HG02973 (cell line): ENCODE measurements at regions not wholly inside any gene's neighbourhood (a gene's known extent, or its start where the extent isn't known, plus 50 kb on each side); places are given as distances from the start of the nearest gene placed in this dataset.

Experiments
- ATAC-seq: cut with Tn5 transposase; IDR thresholded peaks from one replicate; pipeline ENCODE4 v1.9.1; 2021; ENCODE audit warnings: moderate library complexity; ENCODE audit not compliant: unreplicated experiment

DNA sequence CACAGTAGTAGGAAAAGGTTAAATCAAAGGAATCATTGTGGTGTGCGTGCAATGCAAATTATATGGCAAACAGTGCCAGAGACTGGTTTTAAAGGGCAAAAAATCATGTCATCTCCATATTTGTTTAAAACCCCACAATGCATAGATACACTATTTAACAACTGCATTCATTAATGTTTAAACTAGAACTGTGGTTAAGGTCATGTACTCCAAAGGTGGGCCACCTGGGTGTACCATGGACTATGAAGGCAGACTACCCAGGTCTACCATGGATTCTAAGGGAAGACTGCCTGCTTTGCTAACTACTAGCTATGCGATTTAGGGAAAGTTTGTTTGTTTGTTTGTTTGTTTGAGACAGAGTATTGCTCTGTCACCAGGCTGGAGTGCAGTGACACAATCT, 356.3 kb downstream of the ZEB2 start:
- no peak for ATAC-seq

DNA sequence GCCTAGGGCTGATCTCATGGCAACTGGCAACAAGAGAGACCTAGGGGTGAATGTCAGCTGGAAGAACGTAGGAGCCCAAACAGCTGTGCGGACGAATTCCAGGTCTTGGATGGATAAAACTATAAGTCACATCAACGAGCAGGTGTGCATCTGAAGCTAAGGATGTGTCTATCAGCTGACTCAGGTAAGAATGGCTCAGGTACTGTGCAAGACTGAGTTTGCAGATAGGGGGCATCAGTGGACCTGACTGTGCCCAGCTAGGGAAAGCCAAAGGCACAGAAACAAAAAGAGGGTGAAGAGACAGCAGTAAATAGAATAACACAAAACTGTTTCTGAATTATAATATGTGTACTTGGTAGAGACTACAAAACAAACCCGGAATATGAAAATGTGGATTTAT, 357.3 kb downstream of the ZEB2 start:
- ATAC-seq: peak; percentile 51

DNA sequence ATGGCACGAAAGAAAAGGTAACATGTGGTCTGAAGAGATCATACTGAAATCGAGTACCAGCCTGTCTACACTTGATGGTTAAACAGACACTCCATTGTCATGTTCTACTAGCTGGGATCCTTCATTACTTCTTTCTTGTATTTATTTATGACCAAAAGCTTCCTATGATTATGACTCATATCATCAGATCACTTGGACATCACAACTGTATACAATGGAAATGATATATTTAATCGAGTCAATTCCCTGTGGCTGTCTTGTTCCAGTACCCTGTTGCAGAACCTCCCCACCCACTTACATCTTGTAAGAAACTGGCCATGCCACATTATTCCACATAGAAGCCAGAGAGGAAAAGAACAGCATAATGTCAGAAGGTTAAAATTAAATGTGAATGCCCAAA, 358.9 kb downstream of the ZEB2 start:
- ATAC-seq: no peak

DNA sequence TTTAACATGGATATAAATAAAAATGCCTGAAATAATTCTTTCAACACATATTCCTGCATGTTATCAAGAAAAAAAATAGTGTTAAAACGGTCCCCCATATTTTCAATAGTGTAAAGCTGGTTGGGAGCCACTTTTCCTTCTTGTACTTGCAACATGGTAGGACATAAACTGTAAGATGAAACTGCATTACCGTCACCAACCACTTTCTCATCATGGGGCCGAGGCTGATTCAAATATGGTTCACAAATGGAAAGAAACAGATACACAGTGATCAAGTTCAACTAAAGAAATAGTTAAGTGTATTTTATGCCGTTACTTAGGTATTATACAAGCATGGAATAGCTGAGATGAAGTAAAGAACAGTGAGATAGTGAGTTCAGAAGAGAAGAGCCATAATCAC, 360.7 kb downstream of the ZEB2 start:
- ATAC-seq: no peak

DNA sequence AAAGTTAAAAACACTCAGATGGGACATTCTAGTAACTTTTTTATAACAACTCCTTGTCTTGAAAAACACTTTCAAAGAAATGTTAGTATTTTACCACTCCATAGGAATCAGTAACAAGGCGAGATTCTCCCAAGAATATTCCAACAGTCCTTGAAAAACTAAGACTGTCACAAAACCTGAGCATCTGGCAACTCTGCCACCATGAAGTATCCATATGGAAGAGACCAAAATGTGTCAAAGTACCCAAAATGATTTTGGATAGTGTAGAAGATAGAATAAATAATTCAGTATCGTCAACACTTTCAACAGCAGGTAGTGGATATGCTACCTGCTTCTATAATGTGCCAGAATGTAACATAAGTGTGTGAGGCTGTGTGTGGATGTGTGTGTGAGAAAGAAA, 361.8 kb downstream of the ZEB2 start:
- ATAC-seq: no peak

DNA sequence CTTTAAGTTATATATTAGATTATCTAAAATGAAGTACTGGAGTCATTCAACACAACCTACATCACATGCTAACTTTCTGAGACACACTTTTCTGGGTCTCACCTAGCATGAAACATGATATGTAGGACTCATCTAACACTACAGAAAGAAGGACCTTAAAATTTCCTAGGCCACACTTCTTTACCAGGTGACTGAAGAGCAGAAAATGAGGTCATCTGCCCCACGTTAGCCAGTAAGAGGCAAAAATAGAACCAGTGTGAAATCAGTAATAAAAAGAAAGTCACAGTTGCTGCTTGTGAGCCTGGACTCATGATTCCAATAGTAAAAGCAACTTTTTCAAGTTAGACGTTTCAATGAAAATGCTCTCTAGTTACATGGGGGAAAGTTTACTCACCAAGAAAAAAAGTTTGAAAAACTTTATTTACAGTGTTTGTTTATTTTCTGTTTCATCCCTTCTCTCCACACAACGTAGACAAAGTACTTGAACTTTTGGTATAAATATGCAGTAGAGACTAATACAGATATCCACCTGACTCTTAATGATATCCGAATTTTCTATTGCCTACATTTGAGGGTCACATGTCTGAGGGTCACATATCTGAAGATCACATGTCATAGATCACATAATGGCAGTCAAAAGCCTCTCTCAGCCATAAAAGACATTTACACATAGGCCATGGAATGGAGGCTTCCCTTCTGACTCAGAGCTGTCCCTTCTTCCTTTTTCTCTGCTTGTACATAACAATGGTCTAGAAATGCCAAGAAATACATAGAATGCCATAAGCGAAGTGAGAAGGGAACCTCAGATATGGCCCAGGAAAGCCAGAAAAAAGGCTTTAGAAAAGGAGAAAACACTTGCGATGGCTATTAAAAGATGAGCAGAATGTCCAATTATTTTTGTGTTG, 362.9 kb downstream of the ZEB2 start:
- no peak for ATAC-seq

DNA sequence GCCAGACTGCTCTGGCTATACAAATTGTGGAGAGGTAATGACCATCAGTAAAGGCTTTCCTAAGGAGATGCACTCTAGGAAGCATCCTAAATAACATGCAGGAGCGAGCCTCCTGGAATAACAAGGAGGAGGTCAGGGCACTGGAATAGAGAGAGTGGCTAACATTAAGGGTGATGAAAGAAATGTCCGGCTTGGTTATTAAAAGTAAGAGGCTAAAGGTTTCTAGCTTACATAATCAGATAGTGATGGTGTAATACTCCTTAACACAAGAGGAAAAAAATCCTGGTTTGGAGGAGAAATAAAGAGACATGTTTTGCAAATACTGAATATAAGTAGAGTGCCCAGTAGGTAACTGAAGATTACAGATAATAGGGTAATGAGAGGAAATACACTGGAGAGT, 365.7 kb downstream of the ZEB2 start:
- no peak for ATAC-seq

DNA sequence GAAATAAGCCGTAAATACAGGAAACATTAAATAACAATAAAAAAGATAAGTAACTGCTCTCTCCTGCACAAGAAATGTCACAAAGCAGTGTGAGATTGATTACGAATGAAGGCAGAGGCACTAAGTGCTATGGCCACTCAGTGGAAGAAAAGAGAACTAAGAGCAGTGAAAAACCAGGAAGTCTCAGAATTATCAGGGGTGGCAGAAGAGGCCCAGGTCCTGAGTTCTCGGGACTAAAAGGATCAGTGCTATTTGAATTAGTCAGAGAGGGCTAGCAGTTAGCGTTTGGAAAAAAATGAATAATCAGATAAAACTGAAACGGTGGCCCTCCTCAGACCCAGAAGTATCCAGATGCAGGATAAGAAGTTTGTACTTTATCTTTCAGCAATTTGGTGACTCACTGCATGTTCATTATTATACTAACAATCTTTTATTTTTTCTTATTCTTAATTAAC, 367.1 kb downstream of the ZEB2 start:
- ATAC-seq: peak; percentile 76

DNA sequence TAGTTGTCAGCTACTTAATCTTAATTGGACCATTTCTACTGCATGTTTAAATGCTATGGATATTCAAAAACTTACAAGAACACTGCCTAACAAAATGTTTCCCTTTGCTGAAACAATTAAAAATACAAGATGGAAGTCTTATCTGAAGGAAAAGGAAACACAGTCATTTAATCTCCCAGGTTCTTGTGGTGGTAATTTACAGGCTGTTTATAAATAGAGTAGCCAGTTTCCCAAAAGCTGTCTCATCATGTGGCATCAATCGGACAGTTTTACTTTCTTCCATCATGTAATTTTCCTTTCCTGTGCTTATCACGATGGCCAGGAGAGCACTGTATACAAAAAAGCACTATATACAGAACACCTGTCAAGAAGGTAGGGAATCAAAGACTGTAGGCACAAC, 368.1 kb downstream of the ZEB2 start:
- ATAC-seq: no peak

DNA sequence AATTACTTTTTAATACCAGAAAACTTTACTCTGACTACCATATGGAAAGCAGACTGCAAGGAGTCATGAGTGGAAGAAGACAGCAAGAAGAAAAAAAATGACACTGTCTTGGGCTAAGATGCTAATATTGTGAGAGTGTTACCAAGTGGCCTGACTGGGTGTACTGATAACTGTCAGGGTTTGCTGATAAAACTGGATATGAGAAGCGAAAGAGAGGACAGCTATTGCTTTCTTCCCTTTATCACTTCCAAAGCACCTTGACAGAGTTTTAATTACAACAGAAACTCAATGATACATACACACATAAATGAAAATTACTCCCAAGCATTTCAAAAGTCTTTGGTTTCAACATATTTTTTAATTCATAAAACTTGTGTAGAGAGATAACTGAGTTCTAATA, 368.5 kb downstream of the ZEB2 start:
- no peak for ATAC-seq

DNA sequence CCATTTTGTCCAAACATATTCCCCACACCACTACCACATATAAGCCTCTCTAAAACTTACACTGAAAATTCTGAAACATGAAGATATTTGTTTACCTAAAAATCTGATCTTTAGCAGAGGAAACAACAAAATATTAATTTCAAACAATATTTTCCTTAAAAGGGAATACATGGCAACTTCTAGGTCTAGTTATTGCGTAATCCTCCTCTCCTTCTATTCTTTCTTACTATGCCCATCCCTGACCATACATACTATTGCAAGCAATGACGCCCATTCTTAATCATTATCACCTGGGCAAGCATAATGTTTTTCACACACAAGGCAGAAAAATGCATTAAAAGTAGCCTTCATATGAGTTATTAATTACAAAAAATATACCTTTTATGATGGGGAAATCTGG, 372.6 kb downstream of the ZEB2 start:
- ATAC-seq: no peak

DNA sequence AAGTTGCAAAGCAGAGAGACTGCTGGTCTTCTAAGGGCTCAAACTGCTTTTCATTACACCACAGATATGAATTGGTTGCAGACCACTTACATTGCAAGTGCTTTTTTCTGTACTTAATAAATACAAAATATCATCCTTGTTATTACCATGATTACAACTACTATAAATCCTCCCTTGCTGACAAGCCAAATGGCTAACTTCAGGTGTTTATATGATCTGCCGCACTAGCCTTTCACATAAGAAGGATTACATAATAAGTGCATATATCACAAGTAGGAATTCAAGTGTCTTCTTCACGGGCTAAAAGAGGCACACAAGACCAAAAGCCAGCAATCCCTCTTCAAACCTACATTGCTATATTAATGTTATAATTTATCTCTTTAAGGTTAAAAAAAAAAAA, 373.0 kb downstream of the ZEB2 start:
- no peak for ATAC-seq

DNA sequence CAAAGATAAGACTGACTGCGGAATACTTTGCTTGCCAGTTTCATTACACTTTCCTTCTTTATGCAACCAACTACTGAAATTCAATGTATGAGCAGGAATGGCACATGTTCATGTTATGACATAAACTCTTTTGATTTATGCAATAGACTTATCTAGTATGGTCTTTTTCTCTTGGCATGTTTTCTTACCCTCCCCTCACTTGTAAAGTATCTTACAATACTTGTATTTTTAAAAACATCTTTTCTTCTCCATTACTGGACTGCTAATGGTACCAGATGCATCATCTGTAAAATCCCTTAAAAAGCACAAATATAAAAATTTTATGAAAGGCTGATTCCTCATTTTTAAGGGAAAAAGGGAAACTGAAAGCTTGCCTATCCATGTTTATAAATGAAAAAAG, 373.8 kb downstream of the ZEB2 start:
- no peak for ATAC-seq

DNA sequence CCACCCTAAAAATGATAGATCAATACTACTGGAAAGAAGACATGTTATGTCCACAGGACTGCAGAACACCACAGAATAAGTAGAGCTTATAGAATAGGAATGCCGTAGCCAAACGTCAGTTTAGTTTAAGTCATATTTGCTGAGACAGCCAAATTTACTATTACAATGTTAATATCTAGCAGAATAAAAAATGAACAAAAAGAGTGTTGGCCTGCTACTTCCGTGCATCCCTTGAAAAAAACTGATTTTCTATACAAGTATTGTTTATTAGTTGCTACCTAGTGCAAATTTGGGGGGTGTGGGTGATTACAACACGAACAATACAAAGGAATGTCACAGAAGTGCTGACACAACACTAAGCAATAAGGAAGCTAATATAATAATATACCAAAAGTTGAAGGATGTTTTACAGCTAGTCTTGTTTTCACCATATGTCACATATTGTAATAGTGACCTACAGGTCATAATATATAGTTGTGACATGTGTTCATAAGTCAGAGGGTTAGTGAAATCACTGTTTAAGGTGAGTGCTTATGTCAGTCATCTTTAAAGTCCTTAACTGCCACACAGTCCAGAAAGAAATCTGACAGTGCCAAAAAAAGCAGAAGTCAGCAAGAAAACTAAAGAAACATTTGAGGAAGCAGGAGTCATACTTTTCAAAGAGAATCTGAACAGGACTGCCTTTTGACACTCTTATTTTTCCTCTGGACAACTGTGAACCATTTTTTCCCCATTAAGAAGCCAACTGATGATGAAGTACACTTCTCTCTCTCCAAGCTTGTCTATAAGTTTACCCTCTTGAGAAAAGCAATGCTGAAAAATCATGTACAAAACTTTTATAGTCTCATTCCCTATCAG, 376.4 kb downstream of the ZEB2 start:
- ATAC-seq: no peak

DNA sequence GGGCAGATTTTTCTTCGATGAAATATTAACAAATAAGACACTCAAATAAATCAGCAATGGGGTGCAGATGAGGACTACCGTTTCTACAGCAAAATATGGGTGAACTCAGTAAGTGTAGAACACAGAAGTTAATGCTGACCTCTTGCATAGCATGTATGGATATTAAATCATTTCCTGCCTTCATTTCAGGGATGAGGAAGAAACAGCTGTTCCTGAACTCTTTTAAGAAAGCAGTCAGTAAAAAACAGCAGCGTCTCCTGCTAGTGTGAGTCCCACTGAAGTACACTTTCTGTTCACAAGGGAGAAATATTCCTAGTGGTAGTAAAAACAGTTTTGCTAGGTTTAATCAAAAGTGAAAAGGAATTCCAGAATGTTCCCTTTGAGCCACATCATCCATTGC, 379.0 kb downstream of the ZEB2 start:
- no peak for ATAC-seq

DNA sequence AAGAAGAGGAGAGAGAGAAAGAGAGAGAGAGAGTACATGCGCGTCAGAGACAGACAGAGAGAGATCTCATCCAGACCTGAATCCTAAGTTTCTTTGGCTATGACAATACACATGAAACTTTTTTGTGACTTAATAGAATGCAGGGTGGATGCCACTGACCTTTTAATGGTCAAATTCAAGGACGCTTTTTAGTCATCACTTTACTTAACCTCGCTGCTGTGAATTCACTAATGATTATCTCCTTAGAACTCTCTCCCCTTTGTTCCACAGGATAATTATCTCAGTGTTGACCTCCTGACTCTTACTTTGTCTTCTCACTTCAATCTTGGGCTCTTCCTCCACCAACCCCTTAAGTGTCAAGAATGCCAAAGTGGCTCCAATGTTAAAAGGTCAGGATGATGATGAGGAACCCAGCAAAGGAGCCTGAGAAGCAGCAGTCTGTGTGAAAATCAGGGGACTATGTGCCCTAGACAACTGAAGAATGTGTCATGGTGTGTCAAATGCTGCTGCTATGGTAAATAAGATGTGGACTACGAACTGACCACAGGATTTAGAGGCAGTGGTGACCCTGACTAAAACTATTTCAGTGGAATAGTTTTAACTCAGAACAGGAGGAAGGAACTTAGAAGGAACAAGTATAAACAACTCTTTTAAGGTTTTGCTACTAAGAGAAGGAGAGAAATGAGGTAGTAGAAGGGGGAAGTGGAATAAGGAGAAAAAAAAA, 382.1 kb downstream of the ZEB2 start:
- no peak for ATAC-seq

DNA sequence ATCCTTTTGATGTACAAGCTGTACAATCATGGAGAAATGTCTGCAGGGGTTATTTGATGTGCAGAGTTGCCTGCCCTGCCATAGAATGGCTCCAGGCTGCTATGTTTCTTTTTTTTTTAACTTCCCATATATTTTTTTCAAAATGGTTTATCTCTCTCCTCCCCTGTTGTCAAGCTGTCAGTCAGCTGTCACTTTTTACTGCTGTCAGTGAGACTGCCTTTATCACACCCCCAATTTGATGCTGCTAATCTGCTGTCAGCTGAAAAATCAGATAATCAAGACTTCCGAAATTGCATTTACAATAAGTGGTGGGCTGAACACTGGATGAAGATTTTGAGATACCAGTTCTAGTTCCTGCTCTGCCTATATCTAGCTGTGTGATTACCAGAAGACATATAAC, 382.6 kb downstream of the ZEB2 start:
- no peak for ATAC-seq

DNA sequence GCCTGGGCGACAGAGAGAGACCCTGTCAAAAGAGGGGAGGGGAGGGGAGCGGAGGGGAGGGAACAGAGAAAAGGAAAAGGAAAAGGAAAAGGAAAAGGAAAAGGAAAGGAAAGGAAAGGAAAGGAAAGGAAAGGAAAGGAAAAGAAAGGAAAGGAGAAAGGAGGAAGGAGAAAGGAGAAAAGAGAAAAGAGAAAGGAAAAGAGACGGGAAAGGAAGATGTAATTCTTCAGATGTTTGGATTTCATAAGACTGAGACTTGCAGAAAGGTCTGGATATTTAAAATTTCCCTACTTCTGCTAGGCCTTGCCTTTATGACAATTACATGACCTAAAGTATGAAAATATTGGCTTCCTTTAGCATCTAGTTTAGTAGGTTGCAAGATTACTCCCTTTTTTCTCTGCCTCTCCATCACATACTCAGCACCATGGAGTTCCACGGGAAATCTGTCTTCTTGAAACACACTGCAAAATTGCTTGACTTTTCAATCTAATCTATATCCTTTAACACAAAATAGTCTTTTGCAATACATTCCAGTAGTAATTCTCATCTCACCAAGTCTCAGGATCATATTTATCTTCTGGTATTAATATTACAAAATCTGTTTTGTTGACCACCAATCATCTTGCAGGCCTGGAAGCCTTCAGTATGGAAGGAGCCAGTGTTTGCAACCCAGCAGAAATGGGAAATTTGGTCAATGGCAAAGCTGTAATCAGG, 383.5 kb downstream of the ZEB2 start:
- no peak for ATAC-seq

DNA sequence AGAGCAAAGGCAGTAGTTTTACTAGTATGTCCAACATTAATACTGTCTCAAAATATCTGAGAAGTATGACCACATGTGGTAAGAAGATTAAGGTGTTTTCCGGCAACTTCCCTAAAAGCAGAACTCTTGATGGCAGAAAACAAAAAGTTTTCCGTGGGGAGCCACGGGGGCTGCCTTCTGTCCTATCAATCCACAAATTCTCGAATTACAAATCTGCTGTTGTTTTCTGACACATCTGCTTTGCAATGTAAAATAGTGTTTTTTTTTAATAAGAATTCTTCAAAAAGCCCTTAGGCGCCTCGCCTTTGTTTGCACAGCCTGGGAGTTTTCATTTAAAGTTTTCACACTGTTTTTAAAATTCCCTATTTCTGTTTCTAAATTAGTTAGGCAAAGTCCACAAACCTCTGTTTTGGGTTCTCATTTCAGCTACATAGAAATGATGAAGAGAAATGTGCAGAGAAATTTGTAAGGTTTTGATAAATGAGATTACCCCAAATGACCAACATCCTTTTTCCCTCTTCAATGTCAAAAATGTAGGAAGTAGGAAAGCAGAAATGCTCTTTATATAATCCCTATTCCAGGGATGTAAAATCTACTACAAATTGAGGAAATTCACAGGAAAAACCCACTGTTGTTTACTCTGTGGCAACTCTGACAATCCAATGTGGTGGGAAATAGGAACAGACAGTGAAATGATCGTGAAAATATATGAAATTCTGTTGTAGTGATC, 385.8 kb downstream of the ZEB2 start:
- ATAC-seq: no peak

DNA sequence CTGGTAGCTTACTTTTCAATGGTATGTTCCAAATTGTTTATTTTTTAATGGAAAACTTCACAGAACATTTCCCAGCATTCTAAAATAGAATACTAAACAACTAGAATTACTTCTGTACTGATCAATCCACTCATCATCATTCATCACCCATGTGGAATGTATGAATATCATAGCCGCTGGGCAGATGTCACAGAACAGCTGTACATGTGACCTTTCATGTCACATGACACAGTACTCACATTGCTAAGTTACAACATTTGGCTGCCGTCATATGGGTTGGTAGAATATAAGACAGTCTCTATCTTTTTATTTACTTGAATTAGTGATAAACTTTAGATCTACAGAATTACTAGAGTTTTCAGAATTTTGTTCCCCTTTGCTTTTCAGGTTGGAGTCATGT, 387.6 kb downstream of the ZEB2 start:
- no peak for ATAC-seq
